A673 (cell line): ENCODE measurements at regions not wholly inside any gene's neighbourhood (a gene's known extent, or its start where the extent isn't known, plus 50 kb on each side); places are given as distances from the start of the nearest gene placed in this dataset.

Source experiments
- BruUV-seq: library from RNA; stranded (reverse); fragments of 400-500 nt; replicated peaks from 2 replicates; lab custom pipeline; 2021; lab: Mats Ljungman, UMichigan
- CTCF ChIA-PET: fragments of 300-600 bp; sonication (Branson Sonifier 250); formaldehyde crosslinking; loops from one replicate; lab custom pipeline; 2022; ENCODE audit warnings: antibody characterized with exemption; lab: Charles Lee
- POLR2A ChIA-PET: fragments of 300-600 bp; sonication (Branson Sonifier 250); formaldehyde crosslinking; loops from one replicate; lab custom pipeline; 2022; ENCODE audit warnings: antibody characterized with exemption; ENCODE audit not compliant: low non-redundant PET; lab: Charles Lee
- DNase-seq: peaks from one replicate; pipeline ENCODE4 v3.0.0-alpha.2; 2015; ENCODE audit warnings: low spot score
- H3K27ac ChIP-seq: fragments of 200-600 bp; sonication (generic); 2 replicates; pipeline ENCODE4 v1.5.1; 2016; ENCODE audit warnings: mixed run types, low read depth, mild to moderate bottlenecking, mixed read lengths, antibody characterized with exemption, low read length; ENCODE audit not compliant: poor library complexity, severe bottlenecking
- H3K27me3 ChIP-seq: fragments of 200-600 bp; sonication (generic); replicated peaks from 2 replicates; pipeline ENCODE4 v1.6.1; 2017; ENCODE audit warnings: mixed run types, low read depth, mild to moderate bottlenecking, mixed read lengths, antibody characterized with exemption, low read length; ENCODE audit not compliant: insufficient read depth, poor library complexity
- H3K36me3 ChIP-seq: fragments of 200-600 bp; sonication (generic); 2 replicates; pipeline ENCODE4 v1.6.1; 2016; ENCODE audit warnings: mixed run types, mild to moderate bottlenecking, mixed read lengths, antibody characterized with exemption, low read length; ENCODE audit not compliant: insufficient read depth, poor library complexity, severe bottlenecking
- H3K4me1 ChIP-seq: fragments of 200-600 bp; sonication (generic); 2 replicates; pipeline ENCODE4 v1.6.1; 2017; ENCODE audit warnings: mixed run types, mild to moderate bottlenecking, mixed read lengths, antibody characterized with exemption, low read length; ENCODE audit not compliant: insufficient read depth, poor library complexity, severe bottlenecking
- H3K4me3 ChIP-seq: fragments of 200-600 bp; sonication (generic); 2 replicates; pipeline ENCODE4 v1.5.1; 2016; ENCODE audit warnings: low read depth, mixed run types, mild to moderate bottlenecking, mixed read lengths, low read length; ENCODE audit not compliant: poor library complexity, severe bottlenecking
- H3K9me3 ChIP-seq: fragments of 200-600 bp; sonication (generic); 2 replicates; pipeline ENCODE4 v1.6.1; 2016; ENCODE audit warnings: mixed run types, low read depth, mild to moderate bottlenecking, mixed read lengths, antibody characterized with exemption, low read length; ENCODE audit not compliant: poor library complexity, severe bottlenecking
- CTCF ChIP-seq: fragments of 300-800, 200-600 bp; sonication (generic); conservative IDR thresholded peaks from 2 replicates; pipeline ENCODE4 v1.5.1; 2017; ENCODE audit warnings: low read depth, mild to moderate bottlenecking, antibody characterized with exemption, low read length, moderate library complexity, mixed read lengths
- EZH2 ChIP-seq: fragments of 200-600 bp; sonication (generic); IDR thresholded peaks from 2 replicates; pipeline ENCODE4 v1.6.1; 2017; ENCODE audit warnings: borderline replicate concordance, low read depth, mild to moderate bottlenecking, mixed read lengths, antibody characterized with exemption, low read length; ENCODE audit not compliant: poor library complexity, severe bottlenecking
- intact Hi-C: fragments of 100-400 bp; cut with micrococcal nuclease; formaldehyde crosslinking; loops from one replicate; pipeline ENCODE4 v1.10.0; 2022; ENCODE audit not compliant: unreplicated experiment

- H3K36me3 ChIP-seq, result no peaks in the 10 kb centered on the region
- ChIA-PET CTCF (no interaction called here), POLR2A (no interaction called here)
- H3K9me3 ChIP-seq, result peaks cover 9% of the 10 kb centered on the region
- no peaks in the 10 kb centered on the region for H3K4me1 ChIP-seq
- H3K4me3 ChIP-seq, result no peak overlapping the region
- no peak overlapping the region for H3K27ac ChIP-seq
- BruUV-seq, result no TSS peak
- TF ChIP-seq EZH2 (no peak), CTCF (no peak)
- intact Hi-C loops, result no loop called here
- H3K27me3 ChIP-seq, result no peaks in the 10 kb centered on the region
- DNase-seq, result no peak
Measured at GRCh38 chr10:71912431-71912830, 51.8 kb upstream of the CHST3 start.

GRCh38 chr10:71911296-71911953, 52.8 kb upstream of the CHST3 start:
- TF ChIP-seq CTCF (no peak), EZH2 (no peak)
- Histone ChIP-seq H3K27ac (no peak overlapping the region), H3K36me3 (no peaks in the 10 kb centered on the region), H3K4me1 (no peaks in the 10 kb centered on the region), H3K4me3 (no peak overlapping the region), H3K9me3 (no peaks in the 10 kb centered on the region), H3K27me3 (no peaks in the 10 kb centered on the region)
- intact Hi-C loops, result no loop called here
- ChIA-PET POLR2A (no interaction called here), CTCF (no interaction called here)
- no TSS peak for BruUV-seq
- DNase-seq, result peak; percentile 28

GRCh38 chr10:71909399-71910083, 54.7 kb upstream of the CHST3 start:
- no peaks in the 10 kb centered on the region for H3K4me1 ChIP-seq
- ChIA-PET CTCF (no interaction called here), POLR2A (no interaction called here)
- H3K9me3 ChIP-seq, result no peaks in the 10 kb centered on the region
- no peak overlapping the region for H3K4me3 ChIP-seq
- intact Hi-C loops, result no loop called here
- BruUV-seq, result no TSS peak
- DNase-seq, result no peak
- H3K27ac ChIP-seq, result no peak overlapping the region
- H3K36me3 ChIP-seq, result no peaks in the 10 kb centered on the region
- H3K27me3 ChIP-seq, result no peaks in the 10 kb centered on the region
- no peak for TF ChIP-seq CTCF
- no peak for TF ChIP-seq EZH2
